Loucy (cell line): ENCODE measurements at regions not wholly inside any gene's neighbourhood (a gene's known extent, or its start where the extent isn't known, plus 50 kb on each side); places are given as distances from the start of the nearest gene placed in this dataset.

Experiments used
- H2AFZ ChIP-seq: fragments of 200-600 bp; sonication (generic); 2 replicates; pipeline ENCODE4 v1.6.0; 2016; ENCODE audit warnings: antibody characterized with exemption, mild to moderate bottlenecking, low read length, moderate library complexity
- H3F3A ChIP-seq: fragments of 200-600 bp; 2 replicates; pipeline ENCODE4 v1.6.0; 2016; ENCODE audit warnings: antibody characterized with exemption, low read depth, mild to moderate bottlenecking
- H3K27me3 ChIP-seq: fragments of 200-600 bp; sonication (generic); 2 replicates; pipeline ENCODE4 v1.6.1; 2014; ENCODE audit warnings: low read length, mild to moderate bottlenecking; ENCODE audit not compliant: insufficient read depth, poor library complexity, severe bottlenecking
- H3K36me3 ChIP-seq: fragments of 200-600 bp; sonication (generic); 2 replicates; pipeline ENCODE4 v1.6.1; 2016; ENCODE audit warnings: low read length; ENCODE audit not compliant: insufficient read depth
- H3K4me1 ChIP-seq: fragments of 200-600 bp; sonication (generic); 2 replicates; pipeline ENCODE4 v1.5.1; 2014; ENCODE audit warnings: low read length, mild to moderate bottlenecking; ENCODE audit not compliant: insufficient read depth, poor library complexity, severe bottlenecking
- H3K4me2 ChIP-seq: fragments of 200-600 bp; sonication (generic); 2 replicates; pipeline ENCODE4 v1.6.0; 2014; ENCODE audit warnings: antibody characterized with exemption, low read length, low read depth, mild to moderate bottlenecking; ENCODE audit not compliant: poor library complexity, severe bottlenecking
- H3K4me3 ChIP-seq: fragments of 200-600 bp; sonication (generic); 2 replicates; pipeline ENCODE4 v1.5.1; 2014; ENCODE audit warnings: low read length, mild to moderate bottlenecking, mixed read lengths; ENCODE audit not compliant: poor library complexity, severe bottlenecking
- H3K79me2 ChIP-seq: fragments of 200-600 bp; sonication (generic); 2 replicates; pipeline ENCODE4 v1.6.1; 2014; ENCODE audit warnings: low read length; ENCODE audit not compliant: insufficient read depth
- H3K9ac ChIP-seq: fragments of 200-600 bp; sonication (generic); 2 replicates; pipeline ENCODE4 v1.6.0; 2014; ENCODE audit warnings: mild to moderate bottlenecking, low read depth, low read length, moderate library complexity; ENCODE audit not compliant: poor library complexity, severe bottlenecking
- H3K9me2 ChIP-seq: fragments of 200-600 bp; sonication (generic); replicated peaks from 2 replicates; pipeline ENCODE4 v1.6.1; 2016; ENCODE audit warnings: low read depth, low read length, mixed read lengths
- H3K9me3 ChIP-seq: fragments of 200-600 bp; sonication (generic); 2 replicates; pipeline ENCODE4 v1.6.1; 2014; ENCODE audit warnings: mild to moderate bottlenecking, antibody characterized with exemption, low read length, low read depth; ENCODE audit not compliant: insufficient read depth
- H4K20me1 ChIP-seq: fragments of 200-600 bp; sonication (generic); 2 replicates; pipeline ENCODE4 v1.6.0; 2014; ENCODE audit warnings: antibody characterized with exemption, low read length, mild to moderate bottlenecking; ENCODE audit not compliant: insufficient read depth, poor library complexity, severe bottlenecking
- EZH2phosphoT487 ChIP-seq: fragments of 200-600 bp; IDR thresholded peaks from 2 replicates; pipeline ENCODE4 v1.6.1; 2018; ENCODE audit warnings: antibody characterized with exemption, mild to moderate bottlenecking, moderate library complexity, borderline replicate concordance
- TF ChIP-seq, protein P1 (sequence below): fragments of 200-600 bp; sonication (generic); conservative IDR thresholded peaks from 2 replicates; pipeline ENCODE4 v1.5.1; 2014; ENCODE audit warnings: mild to moderate bottlenecking, antibody characterized with exemption, low read length

DNA sequence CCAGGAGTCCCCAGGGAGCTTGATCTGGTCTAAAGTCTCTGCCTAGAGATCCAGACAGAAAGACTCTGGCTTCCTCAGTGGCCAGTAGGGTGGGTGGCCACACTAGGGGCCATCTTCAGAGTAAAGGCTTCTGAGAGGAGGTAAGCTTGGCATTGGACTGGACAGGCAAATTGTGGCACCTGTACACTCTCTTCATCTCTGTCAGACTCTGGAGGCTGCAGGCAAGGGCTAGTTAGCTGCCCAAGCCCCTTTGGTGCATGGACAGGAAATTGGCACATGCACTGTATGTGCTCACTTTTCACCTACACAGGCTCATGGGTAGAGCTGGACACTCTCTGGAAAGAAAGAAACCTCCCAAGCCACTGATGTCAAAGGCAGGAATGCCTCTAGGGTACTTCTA lies 142.8 kb downstream of the PJA1 start:
- Histone ChIP-seq H2AFZ (no peak overlapping the region), H3K36me3 (no peaks in the 10 kb centered on the region), H3K79me2 (no peaks in the 10 kb centered on the region), H3K4me1 (peaks cover 3% of the 10 kb centered on the region), H3F3A (no peaks in the 10 kb centered on the region), H3K4me3 (no peak overlapping the region), H3K9me3 (no peaks in the 10 kb centered on the region), H3K4me2 (no peak overlapping the region), H4K20me1 (no peaks in the 10 kb centered on the region), H3K9me2 (no peaks in the 10 kb centered on the region), H3K27me3 (no peaks in the 10 kb centered on the region), H3K9ac (no peak overlapping the region)
- no peak for TF ChIP-seq EZH2phosphoT487

DNA sequence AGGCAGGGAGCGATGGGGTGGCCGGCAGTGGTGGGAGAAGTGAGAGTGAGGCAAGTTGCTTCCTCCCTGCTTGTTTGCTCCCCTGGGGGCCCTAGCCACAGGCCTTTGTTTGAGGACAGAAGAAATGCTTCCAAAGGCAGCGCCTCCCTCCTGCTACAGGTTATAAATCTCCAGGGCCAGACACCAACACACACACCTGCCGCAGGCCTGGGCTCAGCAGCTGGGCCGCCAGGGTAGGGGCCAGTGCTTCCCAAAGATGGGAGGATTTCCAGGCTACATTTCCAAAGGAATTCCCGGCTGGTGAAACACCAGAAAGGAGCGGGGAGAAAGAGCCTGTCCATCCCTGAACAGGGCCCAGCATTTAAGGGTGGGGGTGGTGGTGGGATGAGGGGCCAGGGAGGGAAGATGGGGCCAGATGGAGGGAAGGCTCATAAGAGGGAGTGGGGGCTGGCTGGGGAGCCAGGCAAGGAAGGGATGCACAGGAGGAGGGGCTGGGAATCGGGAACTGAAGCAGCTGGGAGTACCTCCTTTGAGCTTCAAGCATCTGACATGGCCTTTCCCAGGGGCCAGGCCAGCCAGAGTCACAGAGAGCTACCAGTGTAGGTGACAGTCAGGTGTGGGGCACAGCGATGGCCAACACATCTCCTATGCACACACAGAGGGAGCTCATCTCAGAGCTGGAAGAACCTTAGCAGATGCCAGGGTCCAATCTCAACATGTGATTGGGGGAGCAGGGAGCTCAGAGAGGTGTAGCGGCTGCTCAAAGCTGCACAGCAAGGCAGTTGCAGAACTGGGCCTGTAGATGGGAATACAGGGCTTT lies 143.9 kb downstream of the PJA1 start:
- Histone ChIP-seq H2AFZ (no peak overlapping the region), H3K36me3 (no peaks in the 10 kb centered on the region), H3K4me1 (peaks cover 3% of the 10 kb centered on the region), H3K4me3 (no peak overlapping the region), H3K79me2 (no peaks in the 10 kb centered on the region), H3F3A (no peaks in the 10 kb centered on the region), H4K20me1 (no peaks in the 10 kb centered on the region), H3K27me3 (no peaks in the 10 kb centered on the region), H3K9ac (no peak overlapping the region), H3K9me3 (no peaks in the 10 kb centered on the region), H3K4me2 (no peak overlapping the region), H3K9me2 (no peaks in the 10 kb centered on the region)
- TF ChIP-seq, protein P1, sequence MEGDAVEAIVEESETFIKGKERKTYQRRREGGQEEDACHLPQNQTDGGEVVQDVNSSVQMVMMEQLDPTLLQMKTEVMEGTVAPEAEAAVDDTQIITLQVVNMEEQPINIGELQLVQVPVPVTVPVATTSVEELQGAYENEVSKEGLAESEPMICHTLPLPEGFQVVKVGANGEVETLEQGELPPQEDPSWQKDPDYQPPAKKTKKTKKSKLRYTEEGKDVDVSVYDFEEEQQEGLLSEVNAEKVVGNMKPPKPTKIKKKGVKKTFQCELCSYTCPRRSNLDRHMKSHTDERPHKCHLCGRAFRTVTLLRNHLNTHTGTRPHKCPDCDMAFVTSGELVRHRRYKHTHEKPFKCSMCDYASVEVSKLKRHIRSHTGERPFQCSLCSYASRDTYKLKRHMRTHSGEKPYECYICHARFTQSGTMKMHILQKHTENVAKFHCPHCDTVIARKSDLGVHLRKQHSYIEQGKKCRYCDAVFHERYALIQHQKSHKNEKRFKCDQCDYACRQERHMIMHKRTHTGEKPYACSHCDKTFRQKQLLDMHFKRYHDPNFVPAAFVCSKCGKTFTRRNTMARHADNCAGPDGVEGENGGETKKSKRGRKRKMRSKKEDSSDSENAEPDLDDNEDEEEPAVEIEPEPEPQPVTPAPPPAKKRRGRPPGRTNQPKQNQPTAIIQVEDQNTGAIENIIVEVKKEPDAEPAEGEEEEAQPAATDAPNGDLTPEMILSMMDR, result no peak
- no peak for TF ChIP-seq EZH2phosphoT487

DNA sequence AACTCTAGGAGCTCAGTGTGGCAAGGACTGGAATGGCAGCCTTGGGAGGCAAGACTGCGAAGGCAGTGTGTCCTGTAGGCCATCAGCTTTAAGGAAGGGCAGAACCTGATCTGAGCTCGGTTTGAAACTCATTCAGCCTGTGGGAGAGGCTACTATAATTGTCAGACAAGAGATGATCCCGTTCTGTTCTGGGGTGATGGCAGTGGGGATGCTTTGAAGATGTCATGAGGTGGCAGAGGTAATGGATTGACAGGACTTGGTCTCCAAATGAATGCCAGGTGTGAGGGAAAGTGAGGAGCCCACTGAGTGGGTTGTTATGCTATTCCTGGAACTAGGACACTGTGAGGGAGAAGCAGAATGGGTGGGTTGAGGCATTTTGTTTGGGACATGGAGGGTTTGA lies 144.9 kb downstream of the PJA1 start:
- no peaks in the 10 kb centered on the region for H3K27me3 ChIP-seq
- no peak overlapping the region for H3K4me3 ChIP-seq
- no peaks in the 10 kb centered on the region for H3F3A ChIP-seq
- H4K20me1 ChIP-seq, result no peaks in the 10 kb centered on the region
- H3K4me1 ChIP-seq, result peaks cover 3% of the 10 kb centered on the region
- no peak overlapping the region for H2AFZ ChIP-seq
- H3K36me3 ChIP-seq, result no peaks in the 10 kb centered on the region
- no peak overlapping the region for H3K4me2 ChIP-seq
- no peaks in the 10 kb centered on the region for H3K79me2 ChIP-seq
- no peak for TF ChIP-seq EZH2phosphoT487
- TF ChIP-seq, protein P1, result no peak
- no peak overlapping the region for H3K9ac ChIP-seq
- H3K9me2 ChIP-seq, result no peaks in the 10 kb centered on the region
- no peaks in the 10 kb centered on the region for H3K9me3 ChIP-seq
